Spleen (tissue), 11 donors: ENCODE measurements at regions not wholly inside any gene's neighbourhood (a gene's known extent, or its start where the extent isn't known, plus 50 kb on each side); places are given as distances from the start of the nearest gene placed in this dataset.

Experiments used
- DNase-seq: peaks from one replicate; pipeline ENCODE4 v3.0.0-alpha.2; 2020
- H3K27ac ChIP-seq, 8 donors: fragments of 200-600 bp; sonication (generic) in 7 of 8; 1 replicate in 4 of 8; 2 replicates in 4 of 8; pipeline versions ENCODE4 v1.5.0 to v1.8.0; 2016 to 2021; ENCODE audit warnings: inconsistent platforms in 4 of 8, mild to moderate bottlenecking in 4 of 8, moderate library complexity in 1 of 8
- H3K27me3 ChIP-seq, 7 donors: fragments of 200-600 bp; sonication (generic) in 6 of 7; replicated peaks in 1 of 7; 1 replicate in 4 of 7; 2 replicates in 3 of 7; pipeline versions ENCODE4 v1.5.0 to v1.8.0; 2016 to 2021; ENCODE audit warnings: inconsistent platforms in 3 of 7, mild to moderate bottlenecking in 1 of 7
- H3K36me3 ChIP-seq, 6 donors: fragments of 200-600 bp; sonication (generic) in 5 of 6; 1 replicate in 4 of 6; 2 replicates in 2 of 6; pipeline versions ENCODE4 v1.5.0 to v1.8.0; 2016 to 2021; ENCODE audit warnings: inconsistent platforms in 2 of 6
- H3K4me1 ChIP-seq, 6 donors: fragments of 200-600 bp; sonication (generic) in 5 of 6; 1 replicate in 3 of 6; 2 replicates in 3 of 6; pipeline versions ENCODE4 v1.5.0 to v1.8.0; 2016 to 2021; ENCODE audit warnings: inconsistent platforms in 3 of 6
- H3K4me3 ChIP-seq, 8 donors: fragments of 200-600 bp; sonication (generic) in 7 of 8; 1 replicate in 4 of 8; 2 replicates in 4 of 8; pipeline versions ENCODE4 v1.5.0 to v1.8.0; 2016 to 2021; ENCODE audit warnings: inconsistent platforms in 4 of 8, mild to moderate bottlenecking in 4 of 8, moderate library complexity in 2 of 8
- H3K9me3 ChIP-seq, 8 donors: fragments of 200-600 bp; sonication (generic) in 7 of 8; 1 replicate in 4 of 8; 2 replicates in 4 of 8; pipeline versions ENCODE4 v1.5.0 to v1.8.0; 2016 to 2021; ENCODE audit warnings: inconsistent platforms in 4 of 8
- POLR2A ChIP-seq, 3 donors: fragments of 450-650 bp; IDR thresholded peaks; one replicate each; pipeline ENCODE4 v1.5.1; 2017; ENCODE audit warnings: antibody characterized with exemption in 3 of 3, mild to moderate bottlenecking in 1 of 3
- POLR2AphosphoS5 ChIP-seq, 3 donors: sonication (generic); formaldehyde crosslinking; IDR thresholded peaks; one replicate each; pipeline ENCODE4 v1.5.1; 2017; ENCODE audit warnings: antibody characterized with exemption in 3 of 3
- WGBS, 5 donors: extraction: QIAGEN DNeasy Blood & Tissue Kit in 3 of 5; methylation state at CpG; one replicate each; pipeline versions ENCODE4 v1.1.5 to v1.1.7; 2013 to 2018; 5-methylcytosine and 5-hydroxymethylcytosine counted together
- intact Hi-C: fragments of 100-400 bp; cut with DNase I; formaldehyde crosslinking; loops from one replicate; pipeline ENCODE4 v1.15.0; 2023; ENCODE audit warnings: low total_unique reads
- TF ChIP-seq, protein P1 (sequence below), 11 experiments: fragments of 200-600 bp in 7 of 11; fragments of 450-650 bp in 4 of 11; sonication (generic) in 4 of 11; IDR thresholded peaks in 8 of 11; conservative IDR thresholded peaks in 3 of 11; 1 replicate in 7 of 11; 2 replicates in 4 of 11; pipeline versions ENCODE4 v1.4.0 to v1.8.0; 2016 to 2021; ENCODE audit warnings: antibody characterized with exemption in 11 of 11, inconsistent platforms in 4 of 11, mild to moderate bottlenecking in 1 of 11
- donor health status: healthy with polysubstance abuse.
- donor health status: DM: no; HTN: no; CAD: no; lungs with moderate emphysema.
- donor health status: DM: no; HTN: no; CAD: no.
- donor health status: Bipolar disorder and iron deficiency.
- donor health status: healthy.
- donor health status: DM: no; HTN: no; CAD: no.
- donor health status: DM: yes; HTN: yes; CAD: no.

DNA sequence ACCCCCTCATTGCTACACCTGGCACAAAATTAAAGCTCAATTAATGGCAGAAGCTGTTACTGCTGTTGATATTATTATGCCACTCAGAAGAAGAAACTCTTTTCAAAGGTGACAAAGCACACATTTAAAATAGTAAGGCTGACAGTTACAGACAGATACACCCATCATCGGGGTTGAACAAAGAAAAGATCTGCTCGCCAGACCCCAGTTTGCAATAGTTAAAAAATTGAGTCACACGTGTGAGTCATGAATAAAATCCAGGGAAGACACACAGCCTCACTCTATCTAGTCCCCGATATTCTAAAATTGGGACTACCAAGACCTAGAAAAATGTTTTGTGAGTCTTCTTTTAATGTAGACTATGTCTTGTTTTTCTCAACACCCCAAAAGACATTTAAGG lies 330.0 kb upstream of the SOX9 start:
- Histone ChIP-seq H3K27me3 (no peaks in the 10 kb centered on the region), H3K36me3 (no peaks in the 10 kb centered on the region), H3K27ac (no peak overlapping the region), H3K9me3 (peaks cover 0 to 3% (median 0%) of the 10 kb centered on the region in 8 donors), H3K4me3 (no peak overlapping the region), H3K4me1 (no peaks in the 10 kb centered on the region)
- WGBS, 5 donors: 80 to 86% (median 84%) methylated on average over 4 of the region's 4 CpGs
- TF ChIP-seq, protein P1, sequence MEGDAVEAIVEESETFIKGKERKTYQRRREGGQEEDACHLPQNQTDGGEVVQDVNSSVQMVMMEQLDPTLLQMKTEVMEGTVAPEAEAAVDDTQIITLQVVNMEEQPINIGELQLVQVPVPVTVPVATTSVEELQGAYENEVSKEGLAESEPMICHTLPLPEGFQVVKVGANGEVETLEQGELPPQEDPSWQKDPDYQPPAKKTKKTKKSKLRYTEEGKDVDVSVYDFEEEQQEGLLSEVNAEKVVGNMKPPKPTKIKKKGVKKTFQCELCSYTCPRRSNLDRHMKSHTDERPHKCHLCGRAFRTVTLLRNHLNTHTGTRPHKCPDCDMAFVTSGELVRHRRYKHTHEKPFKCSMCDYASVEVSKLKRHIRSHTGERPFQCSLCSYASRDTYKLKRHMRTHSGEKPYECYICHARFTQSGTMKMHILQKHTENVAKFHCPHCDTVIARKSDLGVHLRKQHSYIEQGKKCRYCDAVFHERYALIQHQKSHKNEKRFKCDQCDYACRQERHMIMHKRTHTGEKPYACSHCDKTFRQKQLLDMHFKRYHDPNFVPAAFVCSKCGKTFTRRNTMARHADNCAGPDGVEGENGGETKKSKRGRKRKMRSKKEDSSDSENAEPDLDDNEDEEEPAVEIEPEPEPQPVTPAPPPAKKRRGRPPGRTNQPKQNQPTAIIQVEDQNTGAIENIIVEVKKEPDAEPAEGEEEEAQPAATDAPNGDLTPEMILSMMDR (IDR thresholded peaks at IDR 0.05 in 8 of 11, conservative IDR thresholded peaks at IDR 0.05 in 3 of 11): no peak
- TF ChIP-seq POLR2AphosphoS5 (IDR thresholded peaks at IDR 0.05): no peak
- TF ChIP-seq POLR2A (IDR thresholded peaks at IDR 0.05): no peak
- intact Hi-C loops: no loop called here
- no peak for DNase-seq

DNA sequence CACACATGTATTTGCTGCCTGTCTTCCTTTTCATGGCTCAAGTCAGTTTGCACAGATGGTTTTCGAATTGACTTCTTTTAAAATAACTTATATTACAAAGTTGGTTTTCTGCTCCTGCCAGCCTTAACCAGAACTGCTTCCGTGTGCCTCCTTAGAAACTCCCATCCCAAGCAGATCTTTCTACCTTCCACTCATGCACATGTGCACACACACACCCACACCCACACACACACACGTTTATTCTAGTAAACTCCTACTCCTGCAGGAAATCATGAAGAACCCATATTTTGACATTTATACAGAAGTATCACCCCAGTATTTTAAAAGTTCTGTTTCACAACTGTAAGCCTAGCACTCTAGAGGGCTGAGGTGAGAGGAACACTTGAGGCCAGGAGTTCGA lies 329.5 kb upstream of the SOX9 start:
- TF ChIP-seq POLR2A (IDR thresholded peaks at IDR 0.05) (no peak), POLR2AphosphoS5 (IDR thresholded peaks at IDR 0.05) (no peak)
- TF ChIP-seq, protein P1 (IDR thresholded peaks at IDR 0.05 in 8 of 11, conservative IDR thresholded peaks at IDR 0.05 in 3 of 11): no peak
- Histone ChIP-seq H3K4me3 (no peak overlapping the region), H3K27me3 (no peaks in the 10 kb centered on the region), H3K27ac (no peak overlapping the region), H3K36me3 (no peaks in the 10 kb centered on the region), H3K9me3 (peaks cover 0 to 7% (median 0%) of the 10 kb centered on the region in 8 donors), H3K4me1 (no peaks in the 10 kb centered on the region)
- intact Hi-C loops: no loop called here
- WGBS, 5 donors: 65 to 73% (median 71%) methylated on average over 4 of the region's 4 CpGs
- DNase-seq: no peak

DNA sequence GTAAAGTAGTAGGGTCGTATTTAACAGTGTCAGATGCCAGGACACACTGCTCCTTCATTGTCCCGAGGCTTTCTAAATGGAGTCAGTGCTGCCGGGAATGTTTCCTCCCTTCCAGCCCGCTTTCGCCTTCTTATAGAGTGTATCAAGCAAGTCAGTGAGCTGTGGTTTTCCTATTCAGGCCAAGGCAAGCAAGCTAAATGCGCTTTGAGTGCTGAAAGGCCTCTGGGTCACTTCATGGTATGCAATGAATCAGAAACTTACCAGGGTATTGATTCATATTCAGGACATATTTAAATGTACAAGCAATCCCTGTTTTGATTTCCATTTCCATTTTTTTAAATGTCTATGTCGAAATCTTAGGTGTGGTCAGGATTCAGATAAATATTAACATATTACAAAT lies 327.9 kb upstream of the SOX9 start:
- DNase-seq: no peak
- Histone ChIP-seq H3K36me3 (no peaks in the 10 kb centered on the region), H3K4me3 (no peak overlapping the region), H3K27me3 (no peaks in the 10 kb centered on the region), H3K27ac (no peak overlapping the region), H3K9me3 (peaks cover 0 to 9% (median 0%) of the 10 kb centered on the region in 8 donors), H3K4me1 (no peaks in the 10 kb centered on the region)
- WGBS, 5 donors: 50 to 63% (median 58%) methylated on average over 7 of the region's 7 CpGs
- intact Hi-C loops: no loop called here
- TF ChIP-seq, protein P1 (IDR thresholded peaks at IDR 0.05 in 8 of 11, conservative IDR thresholded peaks at IDR 0.05 in 3 of 11): no peak
- no peak for TF ChIP-seq POLR2A (IDR thresholded peaks at IDR 0.05)
- TF ChIP-seq POLR2AphosphoS5 (IDR thresholded peaks at IDR 0.05): no peak

DNA sequence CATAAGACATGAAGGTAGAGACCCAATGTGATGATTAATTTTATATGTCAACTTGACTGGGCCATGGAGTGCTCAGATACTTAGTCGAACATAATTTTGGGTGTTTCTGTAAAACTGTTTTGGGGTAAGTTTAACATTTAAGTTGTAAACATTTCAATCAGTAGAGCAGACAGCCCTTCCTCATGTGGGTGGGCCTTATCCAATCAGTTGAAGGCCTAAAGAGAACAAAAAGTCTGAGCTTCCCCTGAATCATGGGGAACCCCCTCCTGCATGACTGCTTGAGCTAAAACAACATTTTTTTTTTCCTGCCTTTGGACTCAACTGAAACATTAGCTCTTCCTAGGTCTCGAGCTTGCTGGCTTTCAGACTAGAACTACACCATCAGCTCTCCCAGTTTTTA lies 327.3 kb upstream of the SOX9 start:
- Histone ChIP-seq H3K4me3 (no peak overlapping the region), H3K4me1 (no peaks in the 10 kb centered on the region), H3K27me3 (no peaks in the 10 kb centered on the region), H3K9me3 (peaks cover 0 to 9% (median 0%) of the 10 kb centered on the region in 8 donors), H3K27ac (no peak overlapping the region), H3K36me3 (no peaks in the 10 kb centered on the region)
- WGBS, 5 donors: 64 to 85% (median 78%) methylated on average over 2 of the region's 2 CpGs
- intact Hi-C loops: no loop called here
- TF ChIP-seq POLR2A (IDR thresholded peaks at IDR 0.05): no peak
- TF ChIP-seq, protein P1 (IDR thresholded peaks at IDR 0.05 in 8 of 11, conservative IDR thresholded peaks at IDR 0.05 in 3 of 11): no peak
- no peak for TF ChIP-seq POLR2AphosphoS5 (IDR thresholded peaks at IDR 0.05)
- DNase-seq: no peak
